Fibroblast of gingiva (primary cell): ENCODE measurements at regions not wholly inside any gene's neighbourhood (a gene's known extent, or its start where the extent isn't known, plus 50 kb on each side); places are given as distances from the start of the nearest gene placed in this dataset.
"Not testable (repeated sequence)": the region's sequence is repeated elsewhere in the genome, so short reads cannot be mapped to it uniquely, and the experiment has no call there.

Source experiments
- DNase-seq: peaks from one replicate; pipeline ENCODE4 v3.0.0-alpha.2; 2011; ENCODE audit warnings: low read depth

GRCh38 chrX:120752431-120753082 lies 122.7 kb upstream of the C1GALT1C1 start:
- DNase-seq = no peak

- no peak for DNase-seq
Observed at GRCh38 chrX:120751683-120752082, 121.8 kb upstream of the C1GALT1C1 start.

GRCh38 chrX:120750381-120750780 lies 120.5 kb upstream of the C1GALT1C1 start:
- DNase-seq = no peak

- DNase-seq = no peak
Observed at GRCh38 chrX:120749141-120749846, 119.4 kb upstream of the C1GALT1C1 start.

GRCh38 chrX:120746153-120746552 lies 116.3 kb upstream of the C1GALT1C1 start:
- DNase-seq = no peak

GRCh38 chrX:120742946-120743665 lies 113.3 kb upstream of the C1GALT1C1 start:
- no peak for DNase-seq

- no peak for DNase-seq
Observed at GRCh38 chrX:120741452-120741851, 111.6 kb upstream of the C1GALT1C1 start.

- DNase-seq = no peak
Observed at GRCh38 chrX:120740072-120740471, 110.2 kb upstream of the C1GALT1C1 start.

- no peak for DNase-seq
Observed at GRCh38 chrX:120739300-120739699, 109.4 kb upstream of the C1GALT1C1 start.

- no peak for DNase-seq
Observed at GRCh38 chrX:120736989-120737388, 107.1 kb upstream of the C1GALT1C1 start.

- no peak for DNase-seq
Observed at GRCh38 chrX:120735966-120736365, 106.1 kb upstream of the C1GALT1C1 start.

- DNase-seq = no peak
Observed at GRCh38 chrX:120732879-120733278, 103.0 kb upstream of the C1GALT1C1 start.

- DNase-seq = peak; percentile 26
Observed at GRCh38 chrX:120732461-120732860, 102.6 kb upstream of the C1GALT1C1 start.

GRCh38 chrX:120731386-120731785 lies 101.5 kb upstream of the C1GALT1C1 start:
- peak; percentile 4 for DNase-seq

GRCh38 chrX:120729506-120730255 lies 99.8 kb upstream of the C1GALT1C1 start:
- not testable (repeated sequence) for DNase-seq

- DNase-seq = peak; percentile 28
Observed at GRCh38 chrX:120727911-120728310, 98.1 kb upstream of the C1GALT1C1 start.

GRCh38 chrX:120727452-120727851 lies 97.6 kb upstream of the C1GALT1C1 start:
- DNase-seq = no peak

GRCh38 chrX:120726294-120726693 lies 96.4 kb upstream of the C1GALT1C1 start:
- no peak for DNase-seq

GRCh38 chrX:120725874-120726273 lies 96.0 kb upstream of the C1GALT1C1 start:
- no peak for DNase-seq

- no peak for DNase-seq
Observed at GRCh38 chrX:120719622-120720021, 89.8 kb upstream of the C1GALT1C1 start.

- no peak for DNase-seq
Observed at GRCh38 chrX:120718969-120719368, 89.1 kb upstream of the C1GALT1C1 start.

GRCh38 chrX:120702337-120702736 lies 72.5 kb upstream of the C1GALT1C1 start:
- not testable (repeated sequence) for DNase-seq
